ENCODE measurements at regions not wholly inside any gene's neighbourhood (a gene's known extent, or its start where the extent isn't known, plus 50 kb on each side); places are given as distances from the start of the nearest gene placed in this dataset.

DNA sequence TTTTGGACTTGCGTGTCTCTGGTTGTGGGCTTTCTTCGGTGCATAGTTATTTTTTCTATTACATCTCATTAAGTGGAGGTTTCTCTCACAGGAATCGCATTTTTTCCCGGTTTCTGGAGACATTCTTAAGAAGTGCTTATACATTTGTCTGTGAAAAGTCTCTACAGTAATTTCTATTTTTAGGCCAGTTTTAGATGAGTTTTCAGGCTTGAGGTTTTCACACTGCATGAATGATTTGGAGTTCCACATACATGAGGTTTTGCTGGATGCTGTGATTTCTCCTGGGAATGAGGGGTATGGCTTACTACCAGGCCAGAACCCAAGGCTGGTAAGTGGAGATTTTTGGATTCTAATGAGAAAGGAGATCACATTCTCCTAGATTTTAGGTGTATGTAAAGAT lies 422.6 kb upstream of the SLIT2 start:
- TF ChIP-seq CTCF (IDR thresholded peaks at IDR 0.05) (no peak), POLR2A (IDR thresholded peaks at IDR 0.05) (no peak)

Measured in testis (tissue), 2 donors.